Heart left ventricle (tissue), 16 donors: ENCODE measurements at regions not wholly inside any gene's neighbourhood (a gene's known extent, or its start where the extent isn't known, plus 50 kb on each side); places are given as distances from the start of the nearest gene placed in this dataset.

Experiments
- ATAC-seq, 4 donors: fragments of 200-7000 bp; cut with Tn5 transposase; one replicate each; pipeline ENCODE4 v1.9.1; 2020 to 2022; ENCODE audit warnings: moderate library complexity in 4 of 4, mild to moderate bottlenecking in 3 of 4, moderate number of reproducible peaks in 1 of 4
- DNase-seq, 5 donors: peaks; one replicate each; pipeline ENCODE4 v3.0.0-alpha.2; 2020
- H3K27ac ChIP-seq, 12 donors: fragments of 200-600 bp; sonication (generic) in 4 of 12; one replicate each; pipeline versions ENCODE4 v1.5.0 to v1.8.0; 2016 to 2022; ENCODE audit warnings: mild to moderate bottlenecking in 2 of 12
- H3K27me3 ChIP-seq, 9 donors: fragments of 200-600 bp; sonication (generic) in 2 of 9; one replicate each; pipeline versions ENCODE4 v1.5.1 to v1.8.0; 2016 to 2022; ENCODE audit warnings: mild to moderate bottlenecking in 3 of 9
- H3K36me3 ChIP-seq, 9 donors: fragments of 200-600 bp; sonication (generic) in 2 of 9; one replicate each; pipeline versions ENCODE4 v1.5.0 to v1.8.0; 2018 to 2022; ENCODE audit warnings: mild to moderate bottlenecking in 2 of 9
- H3K4me1 ChIP-seq, 12 donors: fragments of 200-600 bp; sonication (generic) in 4 of 12; one replicate each; pipeline versions ENCODE4 v1.5.0 to v1.8.0; 2016 to 2022; ENCODE audit warnings: mild to moderate bottlenecking in 3 of 12
- H3K4me3 ChIP-seq, 12 donors: fragments of 200-600 bp; sonication (generic) in 4 of 12; one replicate each; pipeline versions ENCODE4 v1.5.0 to v1.8.0; 2017 to 2022; ENCODE audit warnings: mild to moderate bottlenecking in 9 of 12, moderate library complexity in 4 of 12
- H3K9me3 ChIP-seq, 12 donors: fragments of 200-600 bp; sonication (generic) in 4 of 12; one replicate each; pipeline versions ENCODE4 v1.5.0 to v1.8.0; 2016 to 2022; ENCODE audit warnings: mild to moderate bottlenecking in 1 of 12
- CTCF ChIP-seq, 12 donors: fragments of 200-600 bp; sonication (generic) in 4 of 12; IDR thresholded peaks; one replicate each; pipeline versions ENCODE4 v1.5.0 to v1.8.0; 2018 to 2022; ENCODE audit warnings: antibody characterized with exemption in 12 of 12, mild to moderate bottlenecking in 5 of 12
- POLR2A ChIP-seq, 2 donors: fragments of 450-650 bp; IDR thresholded peaks; one replicate each; pipeline ENCODE4 v1.6.1; 2017; ENCODE audit warnings: antibody characterized with exemption in 2 of 2, mild to moderate bottlenecking in 2 of 2, moderate library complexity in 2 of 2
- WGBS, 4 donors: extraction: QIAGEN DNeasy Blood & Tissue Kit in 2 of 4; methylation state at CpG; one replicate each; pipeline versions ENCODE4 v1.1.5 to v1.1.7; 2013 to 2018; 5-methylcytosine and 5-hydroxymethylcytosine counted together
- intact Hi-C, 10 donors: fragments of 100-400 bp; cut with DNase I; formaldehyde crosslinking; loops; one replicate each; pipeline versions ENCODE4 v1.11.1 to v1.14.2; 2022
- donor health status: ischemic (EF 13 %, LVEDD 7.1; RV severe dilation, severe dysfunction).
- donor health status: healthy with polysubstance abuse.
- donor health status: DM: no; HTN: yes; CAD: no.
- donor health status: DM: no; HTN: no; CAD: no.
- donor health status: ischemic (EF 25% LVEDD 6.9; RV normal size, moderate dysfunction).
- donor health status: ischemic (EF 25% LVEDD 5.7; RV mildly dilated, moderate dysfunction).
- donor health status: healthy.
- donor health status: DM: yes; HTN: yes; CAD: no.
- donor health status: ischemic (EF 35%, LVEDD 5.7; RV mildly dilated, moderate dysfunction).
- donor health status: nonischemic (EF 11% LVEDD 7.7; RV severe dilation, severe dysfunction).
- donor health status: DM: yes; HTN: yes; CAD: no.
- donor health status: PGD.
- donor health status: ischemic (EF 29% LVEDD 5.4; RV normal size, mild dysfunction).
- donor health status: nonischemic (EF 23%, LVEDD 6.1; RV moderate dilation, normal function).

- H3K36me3 ChIP-seq, result no peaks in the 10 kb centered on the region
- H3K9me3 ChIP-seq, result peaks cover 0 to 7% (median 0%) of the 10 kb centered on the region in 12 donors
- ATAC-seq (no peak), DNase-seq (no peak)
- H3K4me3 ChIP-seq, result no peak overlapping the region
- H3K27ac ChIP-seq, result no peak overlapping the region
- intact Hi-C loops, result no loop called here
- no peak for TF ChIP-seq CTCF (IDR thresholded peaks at IDR 0.05)
- no peak for TF ChIP-seq POLR2A (IDR thresholded peaks at IDR 0.05)
- H3K27me3 ChIP-seq, result no peaks in the 10 kb centered on the region
- H3K4me1 ChIP-seq, result no peaks in the 10 kb centered on the region
- WGBS, 4 donors, result 68 to 72% (median 71%) methylated on average over 5 of the region's 5 CpGs
These were observed 1718.9 kb upstream of the MIR17HG start for GRCh38 chr13:89628567-89628966.

- DNase-seq (no peak), ATAC-seq (no peak)
- no peaks in the 10 kb centered on the region for H3K36me3 ChIP-seq
- intact Hi-C loops, result no loop called here
- no peak overlapping the region for H3K4me3 ChIP-seq
- peaks cover 0 to 26% (median 6%) of the 10 kb centered on the region in 12 donors for H3K9me3 ChIP-seq
- H3K27ac ChIP-seq, result no peak overlapping the region
- H3K27me3 ChIP-seq, result no peaks in the 10 kb centered on the region
- WGBS, 4 donors, result 79 to 95% (median 85%) methylated on average over 7 of the region's 7 CpGs
- H3K4me1 ChIP-seq, result no peaks in the 10 kb centered on the region
- TF ChIP-seq CTCF (IDR thresholded peaks at IDR 0.05) (no peak), POLR2A (IDR thresholded peaks at IDR 0.05) (no peak)
These were observed 1697.3 kb upstream of the MIR17HG start for GRCh38 chr13:89650226-89650625.

DNA sequence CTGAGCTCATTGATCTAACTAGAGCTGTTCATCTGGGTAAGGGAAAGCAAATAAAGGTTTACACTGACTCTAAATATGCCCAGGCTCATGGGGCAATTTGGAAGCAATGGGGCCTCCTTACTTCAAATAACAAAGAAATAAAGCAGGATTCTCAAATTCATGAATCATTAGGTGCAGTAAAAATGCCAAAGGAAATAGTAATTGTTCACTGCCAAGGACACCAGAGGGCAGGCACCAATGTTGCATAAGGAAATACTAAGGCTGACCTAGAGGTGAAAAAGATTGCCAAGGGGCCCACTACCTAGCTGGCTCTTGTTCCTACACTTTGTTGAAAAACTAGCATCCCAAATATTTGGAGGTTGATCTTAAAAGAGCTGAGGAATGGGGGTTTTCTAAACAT is 1686.7 kb upstream of the MIR17HG start:
- DNase-seq (no peak), ATAC-seq (no peak)
- H3K27ac ChIP-seq, result no peak overlapping the region
- no peaks in the 10 kb centered on the region for H3K36me3 ChIP-seq
- peaks cover 0 to 8% (median 0%) of the 10 kb centered on the region in 12 donors for H3K9me3 ChIP-seq
- no peaks in the 10 kb centered on the region for H3K27me3 ChIP-seq
- TF ChIP-seq CTCF (IDR thresholded peaks at IDR 0.05), result no peak
- no peak for TF ChIP-seq POLR2A (IDR thresholded peaks at IDR 0.05)
- no peaks in the 10 kb centered on the region for H3K4me1 ChIP-seq
- H3K4me3 ChIP-seq, result no peak overlapping the region
- intact Hi-C loops, result no loop called here

DNA sequence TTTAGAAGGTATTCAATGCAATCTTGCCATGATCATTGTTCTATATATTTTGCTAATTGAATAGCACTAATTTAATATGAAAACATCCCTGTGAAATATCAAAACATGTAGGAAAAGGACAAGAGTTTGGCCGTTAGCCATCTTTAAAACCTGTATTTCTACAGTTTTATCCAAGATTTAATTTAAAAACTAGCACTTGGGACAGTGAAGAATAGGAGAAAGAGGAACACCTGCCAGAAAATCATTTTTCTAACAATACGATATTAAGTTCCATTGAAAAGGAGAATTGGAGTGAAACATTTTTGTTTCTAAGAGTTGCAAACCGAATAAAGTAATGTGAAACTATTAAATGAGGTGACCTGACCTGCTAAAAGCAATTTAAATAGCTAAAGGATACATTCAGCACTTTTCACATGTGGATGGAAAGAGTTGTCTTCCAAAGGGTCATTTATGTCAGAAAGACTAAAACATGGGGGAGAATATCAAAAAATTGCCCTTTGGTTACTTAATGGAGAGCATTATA is 1673.6 kb upstream of the MIR17HG start:
- Histone ChIP-seq H3K9me3 (peaks cover 0 to 4% (median 0%) of the 10 kb centered on the region in 12 donors), H3K27ac (no peak overlapping the region), H3K36me3 (no peaks in the 10 kb centered on the region), H3K4me1 (no peaks in the 10 kb centered on the region), H3K27me3 (no peaks in the 10 kb centered on the region), H3K4me3 (no peak overlapping the region)
- no peak for TF ChIP-seq POLR2A (IDR thresholded peaks at IDR 0.05)
- TF ChIP-seq CTCF (IDR thresholded peaks at IDR 0.05), result no peak
- DNase-seq (no peak), ATAC-seq (no peak)
- 63 to 81% (median 74%) methylated on average over 3 of the region's 3 CpGs for WGBS, 4 donors
- intact Hi-C loops, result no loop called here
